HG03342 (cell line): ENCODE measurements at regions not wholly inside any gene's neighbourhood (a gene's known extent, or its start where the extent isn't known, plus 50 kb on each side); places are given as distances from the start of the nearest gene placed in this dataset.

Source experiments
- ATAC-seq: cut with Tn5 transposase; IDR thresholded peaks from one replicate; pipeline ENCODE4 v1.9.1; 2021; ENCODE audit warnings: mild to moderate bottlenecking, moderate library complexity; ENCODE audit not compliant: unreplicated experiment

GRCh38 chr2:139077099-139077737 lies 297.0 kb upstream of the NXPH2 start:
- no peak for ATAC-seq

DNA sequence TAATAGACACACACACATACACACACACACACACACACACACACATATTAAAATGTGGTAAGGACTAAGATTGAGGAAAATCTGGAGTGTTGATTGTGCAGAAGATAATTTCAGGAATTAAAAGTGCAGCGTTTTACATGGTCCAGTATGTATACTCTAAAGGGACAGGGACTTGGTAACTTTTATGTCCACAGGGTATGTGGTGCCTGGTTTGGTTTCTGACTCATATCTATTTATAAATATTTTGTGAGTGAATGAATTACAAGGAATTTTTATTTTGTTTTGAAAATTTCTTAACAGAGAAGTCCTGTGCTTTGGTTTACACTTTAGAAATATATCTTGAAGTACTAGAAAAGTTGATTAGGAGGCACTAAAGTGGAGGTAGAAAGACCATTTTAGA lies 287.7 kb upstream of the NXPH2 start:
- no peak for ATAC-seq

- ATAC-seq: no peak
These were observed 286.9 kb upstream of the NXPH2 start for GRCh38 chr2:139067072-139067471.

DNA sequence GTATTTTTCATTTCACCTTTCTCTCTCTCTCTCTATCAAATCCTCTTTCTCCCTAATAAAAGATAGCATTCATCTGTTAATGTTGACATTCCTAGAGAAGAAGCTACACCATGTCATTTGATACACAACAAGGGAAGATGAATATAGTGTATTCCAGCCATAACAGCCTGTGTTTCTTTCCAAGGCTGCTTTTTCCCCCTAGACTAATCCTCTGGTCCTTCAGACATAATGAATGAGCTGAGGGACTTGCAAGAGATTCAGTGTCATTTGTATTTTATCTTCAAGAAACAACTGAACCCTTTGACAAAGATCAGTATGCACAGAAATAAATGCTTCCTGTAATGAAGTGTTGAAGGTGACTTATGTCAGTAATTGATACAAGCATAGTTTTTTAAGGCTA lies 284.0 kb upstream of the NXPH2 start:
- no peak for ATAC-seq

DNA sequence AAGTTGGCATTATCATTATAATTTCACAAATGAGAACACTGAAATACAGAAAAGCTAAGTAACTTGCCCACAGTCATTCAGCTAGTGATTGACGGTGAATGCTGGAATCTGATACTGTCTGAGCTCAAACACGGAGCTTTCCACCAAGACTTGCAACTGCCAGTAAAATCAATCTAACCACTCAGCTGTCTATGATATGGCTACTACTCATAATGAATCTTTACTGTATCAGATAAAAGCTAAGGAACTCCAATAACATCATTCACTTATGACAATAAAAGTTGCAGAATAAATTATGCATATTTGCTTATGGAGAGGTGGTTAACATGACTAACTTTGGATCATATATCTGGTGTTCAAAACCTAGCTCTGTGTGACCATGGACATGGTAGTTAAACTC lies 279.4 kb upstream of the NXPH2 start:
- ATAC-seq: no peak

GRCh38 chr2:139055202-139055601 lies 275.0 kb upstream of the NXPH2 start:
- no peak for ATAC-seq

DNA sequence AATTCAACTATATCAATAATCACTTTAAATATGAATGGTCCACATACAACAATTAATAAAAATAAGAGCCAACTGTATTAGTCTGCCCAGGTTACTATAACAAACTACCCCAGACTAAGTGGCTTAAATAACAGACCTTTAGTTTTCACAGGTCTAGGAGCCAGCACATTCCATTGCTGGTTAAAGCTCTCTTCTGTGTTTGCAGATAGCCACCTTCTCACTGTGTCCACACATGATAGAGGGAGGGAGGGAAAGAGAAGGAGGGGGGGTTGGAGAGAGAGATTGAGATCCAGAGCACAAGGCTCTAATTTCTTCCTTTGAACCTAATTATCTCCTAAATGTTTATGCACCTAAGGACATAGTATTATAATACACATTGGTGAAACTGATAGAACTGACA lies 267.8 kb upstream of the NXPH2 start:
- no peak for ATAC-seq

- ATAC-seq: no peak
These were observed 265.3 kb upstream of the NXPH2 start for GRCh38 chr2:139045524-139045923.

- ATAC-seq: no peak
These were observed 253.9 kb upstream of the NXPH2 start for GRCh38 chr2:139034064-139034463.

DNA sequence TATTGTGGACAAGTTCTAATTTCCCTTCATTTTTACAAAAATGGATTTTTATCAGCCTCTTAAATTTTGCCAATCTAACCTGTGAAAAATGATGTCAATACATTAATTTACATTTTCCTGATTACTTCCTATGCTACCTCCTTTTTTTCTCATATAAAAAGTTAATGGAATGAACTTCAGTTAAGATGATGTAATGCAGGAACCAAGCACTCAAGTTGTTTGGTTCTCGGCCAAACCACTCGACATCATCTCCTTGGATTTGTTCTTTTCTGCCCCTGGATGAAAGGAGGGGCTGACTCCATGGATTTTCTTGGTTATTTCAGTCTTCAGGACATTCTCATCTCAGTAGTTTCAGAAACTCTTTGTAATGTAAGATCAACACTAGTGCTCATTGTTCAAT lies 253.1 kb upstream of the NXPH2 start:
- no peak for ATAC-seq

DNA sequence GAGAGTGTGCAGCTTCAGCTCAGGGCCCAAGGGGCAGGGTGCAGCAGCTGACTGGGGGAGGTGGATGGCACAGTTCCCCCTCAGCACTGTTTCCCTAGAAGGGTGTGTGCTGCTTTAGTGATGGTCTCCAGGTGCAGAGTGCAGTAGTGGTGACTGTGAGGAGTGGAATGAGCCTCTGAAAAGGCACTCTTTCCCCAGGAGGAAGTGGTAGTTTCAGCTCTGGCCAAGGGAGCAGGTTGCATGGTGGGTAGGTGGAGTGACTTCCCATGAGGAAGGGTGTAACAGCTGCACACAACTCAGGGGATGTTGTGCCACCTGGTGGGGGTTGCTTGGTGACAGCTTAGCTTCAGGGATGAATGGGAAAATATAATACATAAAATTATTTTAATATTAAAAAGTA lies 251.5 kb upstream of the NXPH2 start:
- peak; percentile 87 for ATAC-seq

GRCh38 chr2:139020287-139020686 lies 240.1 kb upstream of the NXPH2 start:
- ATAC-seq: no peak

- ATAC-seq: no peak
These were observed 238.1 kb upstream of the NXPH2 start for GRCh38 chr2:139018252-139018651.

DNA sequence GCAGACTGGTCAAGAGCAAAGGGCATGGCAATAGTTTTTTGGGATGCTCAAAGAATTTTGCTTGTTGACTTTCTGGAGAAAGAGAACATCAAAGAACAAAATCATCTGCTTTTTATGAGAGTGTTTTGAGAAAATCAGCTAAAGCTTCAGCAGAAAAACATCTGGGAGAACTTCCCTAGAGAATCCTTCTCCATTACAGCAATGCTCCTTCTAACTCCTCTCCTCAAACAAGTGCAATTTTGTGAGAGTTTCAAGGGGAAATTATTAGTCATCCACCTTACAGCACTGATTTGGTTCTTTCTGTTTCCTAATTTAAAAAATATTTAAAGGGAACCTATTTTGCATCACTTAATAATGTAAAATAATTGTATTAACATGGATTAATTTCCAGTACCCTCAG lies 226.9 kb upstream of the NXPH2 start:
- ATAC-seq: no peak

DNA sequence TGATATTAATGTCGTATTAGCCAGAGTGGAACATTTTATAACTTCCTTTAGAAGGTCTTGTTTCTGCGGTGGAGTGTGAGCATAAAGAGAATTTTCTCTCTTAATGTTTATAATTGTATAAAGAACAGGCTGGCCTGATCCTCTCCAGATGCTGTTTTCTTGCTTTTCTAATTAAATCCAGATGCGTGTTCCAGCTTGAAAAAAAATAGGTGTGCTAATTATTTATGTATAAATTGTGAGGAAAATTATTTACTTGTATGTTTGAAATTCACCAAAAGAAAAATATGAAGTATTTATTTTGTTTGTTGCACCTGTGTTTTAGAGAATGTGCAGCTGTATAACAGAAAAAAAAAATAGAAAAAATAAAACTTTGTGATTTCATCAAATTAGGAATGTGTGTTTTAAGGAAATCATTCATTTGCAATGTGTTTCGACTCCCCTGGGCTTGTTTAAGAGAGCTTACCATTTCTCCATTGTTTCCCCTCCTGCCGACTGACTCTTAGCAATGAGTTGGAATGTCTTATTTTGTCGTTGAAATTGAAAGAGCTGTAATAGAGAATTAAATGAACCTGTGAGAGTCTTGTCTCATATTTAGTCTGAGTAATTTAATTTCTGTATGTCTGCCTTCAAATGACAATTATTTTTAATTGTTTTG lies 220.1 kb upstream of the NXPH2 start:
- no peak for ATAC-seq

GRCh38 chr2:138997856-138998517 lies 217.8 kb upstream of the NXPH2 start:
- ATAC-seq: no peak

- ATAC-seq: no peak
These were observed 217.2 kb upstream of the NXPH2 start for GRCh38 chr2:138997346-138997745.

DNA sequence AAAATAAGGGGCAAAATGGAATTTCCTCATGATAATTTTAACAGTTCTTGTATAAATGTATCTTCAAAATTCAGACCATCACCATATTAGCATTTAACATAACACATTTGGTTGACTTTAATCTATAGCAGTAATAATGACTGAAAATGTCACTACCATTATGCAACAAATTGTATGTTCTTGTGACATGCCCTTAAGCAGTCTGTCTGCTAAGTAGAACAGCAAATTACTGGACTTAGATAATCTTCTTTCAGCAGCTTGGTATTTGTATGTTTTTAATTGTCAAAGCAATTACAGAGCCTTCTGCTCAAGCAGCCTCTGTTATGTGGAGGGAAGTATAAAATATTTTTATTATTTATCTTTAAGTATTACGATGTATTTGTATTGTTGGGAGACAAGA lies 214.3 kb upstream of the NXPH2 start:
- ATAC-seq: no peak

DNA sequence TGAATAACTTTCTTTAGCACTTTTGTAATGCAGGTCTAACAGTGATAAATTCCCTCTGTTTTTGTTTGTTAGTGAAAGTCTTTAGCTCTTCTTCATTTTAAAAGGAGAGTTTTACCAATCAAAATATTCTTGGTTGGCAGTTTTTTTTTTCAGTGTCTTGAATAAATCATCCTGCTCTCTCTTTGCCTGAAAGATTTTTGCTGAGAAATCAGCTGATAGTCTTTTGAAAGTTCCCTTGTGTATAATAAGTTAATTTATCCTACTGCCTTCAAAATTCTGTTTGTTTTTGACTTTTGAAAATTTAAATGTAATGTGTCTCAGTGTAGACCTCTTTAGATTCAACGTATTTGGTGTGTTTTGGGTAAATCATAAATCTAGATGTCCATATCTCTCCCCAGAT lies 205.7 kb upstream of the NXPH2 start:
- no peak for ATAC-seq

DNA sequence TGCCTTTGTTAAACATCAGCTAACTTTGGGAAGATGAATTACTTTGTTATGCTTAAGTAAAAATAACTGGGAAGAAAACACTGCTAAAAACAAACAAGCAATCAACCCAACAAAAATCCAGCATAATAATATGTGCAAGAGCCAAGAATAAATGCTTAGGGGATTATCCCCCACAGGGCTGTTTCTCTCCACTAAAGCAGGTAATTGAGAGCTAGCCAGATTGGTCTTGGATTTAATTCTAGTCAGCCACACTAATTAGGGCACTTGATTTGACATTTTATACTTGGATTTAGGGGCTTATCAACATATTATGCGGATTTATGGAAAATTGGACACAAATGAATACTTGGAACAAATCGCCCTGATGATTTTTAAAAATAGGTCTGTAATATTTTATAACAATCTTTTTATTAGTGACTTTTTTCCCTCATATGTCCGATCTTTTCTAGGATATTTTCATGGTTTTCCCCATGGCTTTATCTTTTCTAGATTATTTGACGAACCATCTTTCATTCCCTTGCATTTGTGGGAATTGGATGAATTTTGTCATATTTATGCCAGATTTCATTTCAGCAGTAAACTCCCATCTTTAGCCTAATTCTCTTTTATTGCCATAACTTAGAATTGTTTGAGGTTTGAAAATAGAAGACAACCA lies 199.1 kb upstream of the NXPH2 start:
- no peak for ATAC-seq

- no peak for ATAC-seq
These were observed 194.5 kb upstream of the NXPH2 start for GRCh38 chr2:138974651-138975050.

DNA sequence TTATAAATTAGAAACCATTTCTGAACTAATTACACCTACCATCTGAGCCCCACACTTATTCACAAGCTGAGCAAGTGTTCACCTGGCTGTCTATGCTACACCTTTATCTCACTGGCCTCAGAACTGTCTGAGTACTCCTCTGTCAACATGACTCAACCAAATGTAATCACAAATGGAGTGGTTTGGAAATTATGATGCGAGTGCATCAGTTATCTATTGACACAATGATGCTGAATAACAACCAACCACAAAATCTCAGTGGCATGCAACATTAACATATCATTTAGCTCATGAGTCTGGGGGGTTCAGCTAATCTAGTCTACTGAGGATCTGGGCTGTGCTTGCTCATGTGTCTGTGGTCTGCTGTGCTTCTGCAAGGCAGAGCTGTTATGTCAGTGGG lies 184.2 kb upstream of the NXPH2 start:
- no peak for ATAC-seq
